COLO829 (cell line): ENCODE measurements at regions not wholly inside any gene's neighbourhood (a gene's known extent, or its start where the extent isn't known, plus 50 kb on each side); places are given as distances from the start of the nearest gene placed in this dataset.
"Not testable (repeated sequence)": the region's sequence is repeated elsewhere in the genome, so short reads cannot be mapped to it uniquely, and the experiment has no call there.

Experiments
- DNase-seq: peaks from one replicate; pipeline ENCODE4 v3.0.0; 2012; ENCODE audit warnings: low spot score

- no peak for DNase-seq
Observed at GRCh38 chr10:42367532-42368230, 270.7 kb downstream of the ZNF33B start.

- no peak for DNase-seq
Observed at GRCh38 chr10:42351745-42352144, 286.6 kb downstream of the ZNF33B start.

- not testable (repeated sequence) for DNase-seq
Observed at GRCh38 chr10:42336593-42337337, 301.6 kb downstream of the ZNF33B start.

- not testable (repeated sequence) for DNase-seq
Observed at GRCh38 chr10:42335653-42336296, 302.6 kb downstream of the ZNF33B start.

- no peak for DNase-seq
Observed at GRCh38 chr10:42304341-42304740, 334.0 kb downstream of the ZNF33B start.

GRCh38 chr10:42281896-42282295, 356.5 kb downstream of the ZNF33B start:
- DNase-seq, result not testable (repeated sequence)

GRCh38 chr10:42269788-42270187, 368.6 kb downstream of the ZNF33B start:
- DNase-seq, result not testable (repeated sequence)

- DNase-seq, result not testable (repeated sequence)
Observed at GRCh38 chr10:42263259-42263658, 375.1 kb downstream of the ZNF33B start.

- DNase-seq, result not testable (repeated sequence)
Observed at GRCh38 chr10:42243002-42243401, 395.4 kb downstream of the ZNF33B start.

- no peak for DNase-seq
Observed at GRCh38 chr10:42242135-42242805, 396.1 kb downstream of the ZNF33B start.

- DNase-seq, result not testable (repeated sequence)
Observed at GRCh38 chr10:42236401-42236800, 402.0 kb downstream of the ZNF33B start.

- not testable (repeated sequence) for DNase-seq
Observed at GRCh38 chr10:42235736-42236135, 402.6 kb downstream of the ZNF33B start.

GRCh38 chr10:42235241-42235640, 403.1 kb downstream of the ZNF33B start:
- DNase-seq, result not testable (repeated sequence)

- DNase-seq, result not testable (repeated sequence)
Observed at GRCh38 chr10:42234506-42234905, 403.9 kb downstream of the ZNF33B start.

- DNase-seq, result not testable (repeated sequence)
Observed at GRCh38 chr10:42233461-42234206, 404.7 kb downstream of the ZNF33B start.

GRCh38 chr10:42232955-42233354, 405.4 kb downstream of the ZNF33B start:
- not testable (repeated sequence) for DNase-seq

- DNase-seq, result not testable (repeated sequence)
Observed at GRCh38 chr10:42230812-42231211, 407.6 kb downstream of the ZNF33B start.

- DNase-seq, result not testable (repeated sequence)
Observed at GRCh38 chr10:42230115-42230514, 408.3 kb downstream of the ZNF33B start.

- not testable (repeated sequence) for DNase-seq
Observed at GRCh38 chr10:42227859-42228258, 410.5 kb downstream of the ZNF33B start.

- DNase-seq, result not testable (repeated sequence)
Observed at GRCh38 chr10:42193588-42193987, 444.8 kb downstream of the ZNF33B start.

GRCh38 chr10:42192450-42192849, 445.9 kb downstream of the ZNF33B start:
- not testable (repeated sequence) for DNase-seq
